ENCODE measurements at regions not wholly inside any gene's neighbourhood (a gene's known extent, or its start where the extent isn't known, plus 50 kb on each side); places are given as distances from the start of the nearest gene placed in this dataset.

GRCh38 chr1:5481889-5482288 lies 510.3 kb downstream of the NPHP4 start:
- H3K27me3 Mint-ChIP-seq = peaks cover 41% of the 10 kb centered on the region
- H3K36me3 Mint-ChIP-seq (ENCODE audit: insufficient read depth) = no peaks in the 10 kb centered on the region
- peak; percentile 21 to 32 for DNase-seq (ENCODE audit: low spot score in 2 of 2)
- no peak for ATAC-seq (replicated peaks; ENCODE audit: extremely low read depth, poor library complexity, severe bottlenecking)
- H3K9me3 Mint-ChIP-seq = no peaks in the 10 kb centered on the region
- H3K4me3 Mint-ChIP-seq = no peak overlapping the region
- no peak overlapping the region for H3K27ac Mint-ChIP-seq (ENCODE audit: low read depth)
- peaks cover 14% of the 10 kb centered on the region for H3K4me1 Mint-ChIP-seq

DNA sequence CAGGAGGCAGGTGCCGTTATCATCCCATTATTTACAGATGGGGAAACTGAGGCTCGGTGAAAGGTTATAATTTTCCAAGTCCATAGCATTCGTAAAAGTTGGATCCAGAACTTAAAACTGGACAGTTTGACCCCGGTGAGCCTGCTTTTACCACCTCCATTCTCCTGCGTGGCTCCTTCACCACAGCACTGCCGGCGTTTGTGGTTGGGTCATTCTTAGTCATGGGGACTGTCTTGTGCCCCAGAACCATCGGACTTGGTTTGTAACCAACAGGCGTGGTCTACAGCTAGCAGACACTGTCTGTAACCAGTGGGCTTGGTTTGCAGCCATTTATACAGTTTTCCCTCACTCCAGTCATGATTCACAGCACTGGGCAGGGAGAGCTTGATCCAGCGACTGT lies 511.3 kb downstream of the NPHP4 start:
- Mint-ChIP-seq H3K27ac (ENCODE audit: low read depth) (no peak overlapping the region), H3K4me1 (peaks cover 14% of the 10 kb centered on the region), H3K4me3 (no peak overlapping the region), H3K27me3 (peaks cover 41% of the 10 kb centered on the region), H3K36me3 (ENCODE audit: insufficient read depth) (no peaks in the 10 kb centered on the region), H3K9me3 (no peaks in the 10 kb centered on the region)
- ATAC-seq (replicated peaks; ENCODE audit: extremely low read depth, poor library complexity, severe bottlenecking) (no peak), DNase-seq (ENCODE audit: low spot score in 2 of 2) (no peak)

DNA sequence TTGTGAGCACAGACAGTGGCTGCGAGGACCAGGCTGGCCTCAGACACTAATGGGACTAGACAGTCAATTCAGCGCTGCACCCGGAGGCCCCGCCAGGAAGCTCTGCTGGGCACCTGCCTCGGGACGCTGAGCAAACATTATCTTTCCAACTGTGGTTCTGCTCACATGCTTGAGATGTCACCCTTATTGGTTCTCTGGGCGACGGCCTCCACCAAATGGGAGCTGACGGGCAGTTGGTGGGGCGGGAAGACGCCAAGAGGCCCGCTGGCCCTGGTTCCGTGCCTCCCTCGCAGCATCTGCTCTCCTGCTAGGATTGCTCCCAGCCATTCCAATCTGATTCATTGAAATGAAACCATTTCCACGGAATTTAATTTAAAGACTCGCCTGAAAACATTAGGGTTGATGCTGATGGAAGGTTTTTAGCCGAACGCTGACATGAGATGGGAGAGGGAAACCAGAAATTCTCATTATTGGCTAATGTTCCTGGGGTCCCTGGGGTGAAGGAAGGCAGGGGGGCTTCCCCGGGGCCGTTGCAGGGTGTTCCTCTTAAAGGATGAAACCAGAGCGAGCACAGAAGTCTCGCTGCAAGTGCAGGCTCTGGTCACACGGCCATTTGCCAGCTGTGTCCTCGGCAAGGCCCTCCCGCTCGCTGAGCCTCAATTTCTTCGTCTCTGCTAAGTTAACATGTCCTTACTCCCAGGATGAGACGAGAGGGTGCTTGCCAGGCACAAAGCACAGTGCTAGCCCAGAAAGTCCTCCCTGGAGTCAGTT lies 512.2 kb downstream of the NPHP4 start:
- Mint-ChIP-seq H3K4me3 (no peak overlapping the region), H3K36me3 (ENCODE audit: insufficient read depth) (no peaks in the 10 kb centered on the region), H3K4me1 (peaks cover 14% of the 10 kb centered on the region), H3K27me3 (peaks cover 41% of the 10 kb centered on the region), H3K27ac (ENCODE audit: low read depth) (no peak overlapping the region), H3K9me3 (no peaks in the 10 kb centered on the region)
- DNase-seq (ENCODE audit: low spot score in 2 of 2) (no peak), ATAC-seq (replicated peaks; ENCODE audit: extremely low read depth, poor library complexity, severe bottlenecking) (no peak)

- H3K27ac Mint-ChIP-seq (ENCODE audit: low read depth) = no peak overlapping the region
- ATAC-seq (replicated peaks; ENCODE audit: extremely low read depth, poor library complexity, severe bottlenecking) (no peak), DNase-seq (ENCODE audit: low spot score in 2 of 2) (no peak)
- H3K27me3 Mint-ChIP-seq = peaks cover 41% of the 10 kb centered on the region
- peaks cover 14% of the 10 kb centered on the region for H3K4me1 Mint-ChIP-seq
- no peaks in the 10 kb centered on the region for H3K36me3 Mint-ChIP-seq (ENCODE audit: insufficient read depth)
- H3K4me3 Mint-ChIP-seq = no peak overlapping the region
- H3K9me3 Mint-ChIP-seq = no peaks in the 10 kb centered on the region
Observed at GRCh38 chr1:5478961-5479360, 513.3 kb downstream of the NPHP4 start.

GRCh38 chr1:5478156-5478695 lies 514.0 kb downstream of the NPHP4 start:
- no peaks in the 10 kb centered on the region for H3K36me3 Mint-ChIP-seq (ENCODE audit: insufficient read depth)
- peaks cover 14% of the 10 kb centered on the region for H3K4me1 Mint-ChIP-seq
- no peaks in the 10 kb centered on the region for H3K9me3 Mint-ChIP-seq
- H3K27ac Mint-ChIP-seq (ENCODE audit: low read depth) = no peak overlapping the region
- DNase-seq (ENCODE audit: low spot score in 2 of 2) (no peak), ATAC-seq (replicated peaks; ENCODE audit: extremely low read depth, poor library complexity, severe bottlenecking) (no peak)
- peaks cover 39% of the 10 kb centered on the region for H3K27me3 Mint-ChIP-seq
- no peak overlapping the region for H3K4me3 Mint-ChIP-seq

GRCh38 chr1:5477716-5478115 lies 514.5 kb downstream of the NPHP4 start:
- ATAC-seq (replicated peaks; ENCODE audit: extremely low read depth, poor library complexity, severe bottlenecking) (no peak), DNase-seq (ENCODE audit: low spot score in 2 of 2) (no peak)
- no peak overlapping the region for H3K27ac Mint-ChIP-seq (ENCODE audit: low read depth)
- no peak overlapping the region for H3K4me3 Mint-ChIP-seq
- peaks cover 9% of the 10 kb centered on the region for H3K4me1 Mint-ChIP-seq
- no peaks in the 10 kb centered on the region for H3K9me3 Mint-ChIP-seq
- peaks cover 34% of the 10 kb centered on the region for H3K27me3 Mint-ChIP-seq
- no peaks in the 10 kb centered on the region for H3K36me3 Mint-ChIP-seq (ENCODE audit: insufficient read depth)

- ATAC-seq (replicated peaks; ENCODE audit: extremely low read depth, poor library complexity, severe bottlenecking) (no peak), DNase-seq (ENCODE audit: low spot score in 2 of 2) (no peak)
- Mint-ChIP-seq H3K36me3 (ENCODE audit: insufficient read depth) (no peaks in the 10 kb centered on the region), H3K27ac (ENCODE audit: low read depth) (no peak overlapping the region), H3K27me3 (peaks cover 19% of the 10 kb centered on the region), H3K9me3 (no peaks in the 10 kb centered on the region), H3K4me3 (no peak overlapping the region), H3K4me1 (no peaks in the 10 kb centered on the region)
Observed at GRCh38 chr1:5475572-5475971, 516.7 kb downstream of the NPHP4 start.

- ATAC-seq (replicated peaks; ENCODE audit: extremely low read depth, poor library complexity, severe bottlenecking) = no peak
- peaks cover 7% of the 10 kb centered on the region for H3K27me3 Mint-ChIP-seq
Observed at GRCh38 chr1:5473268-5473667, 519.0 kb downstream of the NPHP4 start.

GRCh38 chr1:5466487-5466886 lies 525.7 kb downstream of the NPHP4 start:
- Mint-ChIP-seq H3K4me1 (peaks cover 16% of the 10 kb centered on the region), H3K4me3 (no peak overlapping the region), H3K36me3 (ENCODE audit: insufficient read depth) (no peaks in the 10 kb centered on the region), H3K27me3 (peaks cover 26% of the 10 kb centered on the region), H3K27ac (ENCODE audit: low read depth) (no peak overlapping the region), H3K9me3 (no peaks in the 10 kb centered on the region)
- no peak for DNase-seq (ENCODE audit: low spot score in 2 of 2)
- ATAC-seq (replicated peaks; ENCODE audit: extremely low read depth, poor library complexity, severe bottlenecking) = no peak

More at GRCh38 chr1:5473268-5473667, 519.0 kb downstream of the NPHP4 start:
- no peaks in the 10 kb centered on the region for H3K36me3 Mint-ChIP-seq (ENCODE audit: insufficient read depth)
- no peak overlapping the region for H3K4me3 Mint-ChIP-seq
- no peak overlapping the region for H3K27ac Mint-ChIP-seq (ENCODE audit: low read depth)
- DNase-seq (ENCODE audit: low spot score in 2 of 2) = no peak
- no peaks in the 10 kb centered on the region for H3K9me3 Mint-ChIP-seq
- H3K4me1 Mint-ChIP-seq = no peaks in the 10 kb centered on the region

GRCh38 chr1:5465281-5465711 lies 526.9 kb downstream of the NPHP4 start:
- H3K27me3 Mint-ChIP-seq = peaks cover 26% of the 10 kb centered on the region
- DNase-seq (ENCODE audit: low spot score in 2 of 2) (no peak), ATAC-seq (replicated peaks; ENCODE audit: extremely low read depth, poor library complexity, severe bottlenecking) (no peak)
- peaks cover 16% of the 10 kb centered on the region for H3K4me1 Mint-ChIP-seq
- H3K36me3 Mint-ChIP-seq (ENCODE audit: insufficient read depth) = no peaks in the 10 kb centered on the region
- no peak overlapping the region for H3K4me3 Mint-ChIP-seq
- no peak overlapping the region for H3K27ac Mint-ChIP-seq (ENCODE audit: low read depth)
- no peaks in the 10 kb centered on the region for H3K9me3 Mint-ChIP-seq

DNA sequence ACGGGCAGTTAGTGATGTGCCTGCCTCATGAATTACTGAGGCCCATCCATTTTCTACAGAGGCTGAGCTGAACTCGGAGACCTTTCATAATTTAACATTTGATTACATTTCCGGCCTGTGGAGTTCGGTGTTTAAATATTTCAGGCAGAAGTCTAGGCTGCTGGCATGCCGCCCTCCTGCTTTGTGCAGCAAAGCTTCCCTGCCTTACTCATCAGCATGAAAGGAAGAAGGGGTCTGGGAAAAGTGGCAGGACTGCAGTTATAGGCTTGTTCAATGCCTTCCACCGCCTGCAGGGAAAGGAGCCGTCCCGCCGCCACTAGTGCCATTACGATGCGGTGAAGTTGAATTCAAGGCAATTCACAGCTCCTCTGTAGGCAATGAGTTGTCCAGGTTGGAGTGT lies 527.9 kb downstream of the NPHP4 start:
- H3K4me3 Mint-ChIP-seq = no peak overlapping the region
- DNase-seq (ENCODE audit: low spot score in 2 of 2) = no peak

GRCh38 chr1:5460974-5461373 lies 531.3 kb downstream of the NPHP4 start:
- no peak overlapping the region for H3K27ac Mint-ChIP-seq (ENCODE audit: low read depth)
- H3K36me3 Mint-ChIP-seq (ENCODE audit: insufficient read depth) = peaks cover 3% of the 10 kb centered on the region
- H3K9me3 Mint-ChIP-seq = no peaks in the 10 kb centered on the region
- ATAC-seq (replicated peaks; ENCODE audit: extremely low read depth, poor library complexity, severe bottlenecking) (no peak), DNase-seq (ENCODE audit: low spot score in 2 of 2) (no peak)
- H3K4me1 Mint-ChIP-seq = peaks cover 5% of the 10 kb centered on the region
- H3K4me3 Mint-ChIP-seq = no peak overlapping the region
- peaks cover 22% of the 10 kb centered on the region for H3K27me3 Mint-ChIP-seq

More for the DNA sequence above, 527.9 kb downstream of the NPHP4 start:
- no peak for ATAC-seq (replicated peaks; ENCODE audit: extremely low read depth, poor library complexity, severe bottlenecking)
- peaks cover 16% of the 10 kb centered on the region for H3K4me1 Mint-ChIP-seq
- H3K27ac Mint-ChIP-seq (ENCODE audit: low read depth) = no peak overlapping the region
- peaks cover 3% of the 10 kb centered on the region for H3K36me3 Mint-ChIP-seq (ENCODE audit: insufficient read depth)
- peaks cover 26% of the 10 kb centered on the region for H3K27me3 Mint-ChIP-seq
- H3K9me3 Mint-ChIP-seq = no peaks in the 10 kb centered on the region

- Mint-ChIP-seq H3K27ac (ENCODE audit: low read depth) (no peak overlapping the region), H3K27me3 (peaks cover 21% of the 10 kb centered on the region), H3K9me3 (no peaks in the 10 kb centered on the region), H3K4me1 (no peaks in the 10 kb centered on the region), H3K36me3 (ENCODE audit: insufficient read depth) (peaks cover 3% of the 10 kb centered on the region), H3K4me3 (no peak overlapping the region)
- no peak for ATAC-seq (replicated peaks; ENCODE audit: extremely low read depth, poor library complexity, severe bottlenecking)
- no peak for DNase-seq (ENCODE audit: low spot score in 2 of 2)
Observed at GRCh38 chr1:5459839-5460610, 532.2 kb downstream of the NPHP4 start.
